NCI-H345 treated with DMSO at 0.1 percent for 48 hours (cell line): ENCODE measurements at regions not wholly inside any gene's neighbourhood (a gene's known extent, or its start where the extent isn't known, plus 50 kb on each side); places are given as distances from the start of the nearest gene placed in this dataset.
"Not testable (repeated sequence)": the region's sequence is repeated elsewhere in the genome, so short reads cannot be mapped to it uniquely, and the experiment has no call there.

Experiments
- DNase-seq: peaks from one replicate; lab custom pipeline; 2025; ENCODE audit not compliant: unreplicated experiment; lab: John Stamatoyannopoulos, UW

- not testable (repeated sequence) for DNase-seq
These were observed 78.0 kb upstream of the PARP8 start for GRCh38 chr5:50588471-50588870.

- DNase-seq: not testable (repeated sequence)
These were observed 75.8 kb upstream of the PARP8 start for GRCh38 chr5:50590444-50591189.

- DNase-seq: not testable (repeated sequence)
These were observed 75.1 kb upstream of the PARP8 start for GRCh38 chr5:50591338-50591737.

GRCh38 chr5:50593681-50594080 lies 72.8 kb upstream of the PARP8 start:
- no peak for DNase-seq

- no peak for DNase-seq
These were observed 71.2 kb upstream of the PARP8 start for GRCh38 chr5:50595199-50595598.

GRCh38 chr5:50601576-50601975 lies 64.9 kb upstream of the PARP8 start:
- DNase-seq: not testable (repeated sequence)

- DNase-seq: no peak
These were observed 60.3 kb upstream of the PARP8 start for GRCh38 chr5:50606179-50606578.

- DNase-seq: not testable (repeated sequence)
These were observed 59.0 kb upstream of the PARP8 start for GRCh38 chr5:50607456-50607855.

- not testable (repeated sequence) for DNase-seq
These were observed 58.3 kb upstream of the PARP8 start for GRCh38 chr5:50607953-50608705.

- DNase-seq: not testable (repeated sequence)
These were observed 53.4 kb upstream of the PARP8 start for GRCh38 chr5:50613057-50613456.
